ENCODE measurements at regions not wholly inside any gene's neighbourhood (a gene's known extent, or its start where the extent isn't known, plus 50 kb on each side); places are given as distances from the start of the nearest gene placed in this dataset.

DNA sequence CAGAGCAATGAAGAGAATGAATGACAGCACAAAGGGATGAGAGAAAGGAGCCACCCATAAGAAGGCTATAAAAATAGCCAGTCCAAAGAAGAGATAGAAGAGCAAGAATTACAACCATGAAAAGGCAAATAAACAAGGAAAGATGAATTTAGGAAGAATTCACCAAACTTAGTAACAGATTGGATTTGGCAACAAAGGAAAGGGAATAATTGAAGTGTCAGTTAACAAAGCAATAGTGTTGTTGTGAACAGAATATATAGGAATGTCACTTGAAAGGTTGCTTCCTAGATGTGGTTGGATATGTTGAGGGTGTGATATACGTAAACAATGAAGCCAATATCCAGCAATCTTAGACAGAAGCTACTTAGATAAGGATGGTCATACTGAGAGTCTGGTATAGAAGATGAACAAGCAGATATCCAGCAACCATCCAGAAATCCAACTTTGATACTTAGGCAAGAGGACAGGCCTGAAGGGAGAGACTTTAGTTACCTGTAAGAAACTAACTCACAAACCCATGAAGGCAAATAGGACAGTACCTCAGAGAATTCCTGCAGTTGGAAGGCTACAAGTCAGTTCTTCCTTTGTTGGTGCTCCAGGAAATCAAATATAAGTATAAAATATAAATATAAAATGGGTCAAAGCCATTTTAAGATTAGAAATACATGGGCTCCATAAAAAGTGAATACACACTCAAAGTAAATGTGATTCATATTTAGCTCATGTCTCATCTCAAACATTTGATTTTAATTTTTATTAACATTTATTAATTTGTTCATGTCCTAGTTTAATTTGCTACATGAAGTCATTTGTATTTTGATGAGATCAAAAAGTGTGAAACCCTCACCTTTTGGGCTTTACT, 106.5 kb downstream of the HFE start:
- TF ChIP-seq TAF1 (IDR thresholded peaks at IDR 0.05; ENCODE audit: low read depth, low read length) (no peak), POLR2A (IDR thresholded peaks at IDR 0.05; ENCODE audit: low read depth, low read length) (no peak), POLR2AphosphoS5 (IDR thresholded peaks at IDR 0.05; ENCODE audit: low read depth, low read length) (no peak), PAX5 (IDR thresholded peaks at IDR 0.05; ENCODE audit: insufficient read depth, low read length, severe bottlenecking) (no peak)

Measured in GM12891 (cell line).